HG02588 (cell line): ENCODE measurements at regions not wholly inside any gene's neighbourhood (a gene's known extent, or its start where the extent isn't known, plus 50 kb on each side); places are given as distances from the start of the nearest gene placed in this dataset.
"Not testable (repeated sequence)": the region's sequence is repeated elsewhere in the genome, so short reads cannot be mapped to it uniquely, and the experiment has no call there.

Source experiments
- ATAC-seq: cut with Tn5 transposase; IDR thresholded peaks from one replicate; pipeline ENCODE4 v1.9.1; 2021; ENCODE audit warnings: mild to moderate bottlenecking, moderate library complexity; ENCODE audit not compliant: unreplicated experiment

DNA sequence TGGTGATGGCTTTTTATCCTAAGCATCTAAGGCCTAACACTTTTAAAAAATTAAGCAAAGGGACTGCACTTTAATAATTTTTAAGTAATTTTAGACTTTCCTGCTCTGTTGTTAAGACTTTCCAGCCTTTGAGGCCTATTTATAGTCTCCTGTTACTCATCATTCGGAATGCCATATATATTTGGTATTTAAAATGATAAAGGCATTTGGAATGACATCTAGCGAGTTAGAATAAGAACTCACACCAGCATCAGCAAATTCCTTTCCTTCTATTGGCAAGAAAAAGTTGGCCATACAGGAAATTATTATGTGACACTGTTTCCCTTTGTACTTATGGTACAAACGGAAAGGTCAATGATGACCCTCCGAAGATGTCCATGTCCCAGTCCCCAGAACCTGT lies 88.1 kb upstream of the STMND1 start:
- ATAC-seq: no peak

DNA sequence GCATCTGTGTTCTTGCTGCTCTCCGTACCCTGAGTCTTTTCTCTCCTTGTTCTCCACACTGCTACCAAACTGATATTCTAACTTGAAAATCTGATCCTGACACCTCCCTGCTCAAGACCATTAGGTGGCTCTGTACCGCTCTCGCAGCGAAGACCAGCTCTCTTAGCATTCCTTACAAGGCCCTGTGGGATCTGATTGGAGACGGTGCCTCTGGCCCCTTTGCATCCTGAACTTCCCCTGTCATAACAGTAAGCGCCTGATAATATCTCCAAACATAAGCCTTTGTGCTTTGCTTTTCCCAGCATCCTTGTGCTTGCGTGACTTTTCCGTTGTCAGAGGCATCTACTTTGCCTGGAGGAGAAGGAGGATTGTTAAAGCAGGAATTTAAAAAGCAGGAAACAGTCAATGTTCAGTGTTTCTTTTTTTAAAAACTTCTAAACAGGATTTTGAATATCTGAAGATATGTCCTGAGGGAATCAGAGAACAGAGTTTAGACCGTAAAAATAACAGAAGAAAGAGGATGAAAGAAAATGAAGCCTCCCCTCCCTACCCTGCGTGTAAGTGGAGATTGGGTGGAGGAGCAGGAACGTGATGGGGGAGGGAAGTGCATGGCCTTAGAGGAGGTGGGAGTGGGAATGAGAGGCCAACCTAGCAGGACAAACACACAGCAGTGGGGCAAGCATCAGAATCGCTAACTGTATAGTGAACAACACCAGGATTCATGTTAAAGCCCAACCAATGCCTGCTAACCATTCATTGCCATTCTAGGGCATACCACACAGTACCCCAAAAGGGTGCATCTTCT lies 89.2 kb upstream of the STMND1 start:
- no peak for ATAC-seq

DNA sequence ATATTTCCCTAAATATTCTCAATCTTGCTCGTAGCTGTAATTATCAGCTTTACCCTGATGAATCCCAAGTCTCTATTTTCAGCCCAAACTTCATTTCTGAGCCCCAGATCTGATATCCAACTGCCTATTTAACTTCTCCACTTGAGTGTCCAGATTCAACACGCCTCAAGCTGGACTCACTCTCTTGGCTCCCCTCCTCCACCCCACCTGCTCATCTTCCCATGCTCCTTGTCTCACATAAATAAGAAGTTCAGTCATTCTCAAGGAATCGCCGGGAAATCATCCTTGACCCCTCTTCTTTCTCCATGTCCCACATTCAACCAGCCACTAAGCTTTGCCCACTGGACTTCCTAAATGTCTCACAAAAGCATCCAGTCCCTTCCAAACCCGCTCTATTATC lies 89.9 kb upstream of the STMND1 start:
- ATAC-seq: no peak

DNA sequence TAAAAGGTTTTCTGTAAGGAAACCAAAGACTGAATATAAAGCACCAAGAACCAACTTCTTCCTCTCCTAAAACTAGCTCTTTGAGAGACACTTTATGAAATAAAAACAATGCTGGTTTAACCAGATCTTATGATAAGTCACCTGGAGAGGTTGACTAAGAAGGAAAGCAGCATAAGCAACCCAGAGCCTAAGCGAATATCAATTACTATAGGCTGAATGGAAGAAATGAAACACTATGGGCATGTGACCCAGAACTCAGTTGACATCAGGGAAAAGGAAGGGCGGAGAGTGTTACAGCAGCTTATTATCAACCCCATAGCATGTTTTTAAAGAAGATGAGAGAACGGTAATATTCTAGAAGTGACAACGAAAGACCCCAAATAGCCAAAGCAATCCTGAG lies 94.1 kb upstream of the STMND1 start:
- no peak for ATAC-seq

DNA sequence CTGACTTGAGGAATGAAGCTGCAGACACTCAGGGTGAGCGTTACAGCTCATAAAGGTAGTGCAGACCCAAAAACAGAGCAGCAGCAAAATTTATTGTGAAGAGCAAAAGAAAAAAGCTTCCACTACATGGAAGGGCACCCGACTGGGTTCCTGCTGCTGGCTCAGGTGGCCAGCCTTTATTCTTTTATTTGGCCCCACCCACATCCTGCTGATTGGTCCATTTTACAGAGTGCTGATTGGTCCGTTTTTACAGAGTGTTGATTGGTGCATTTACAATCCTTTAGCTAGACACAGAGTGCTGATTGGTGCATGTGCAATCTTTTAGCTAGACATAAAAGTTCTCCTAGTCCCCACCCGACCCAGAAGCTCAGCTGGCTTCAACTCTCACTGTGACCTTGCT lies 95.3 kb upstream of the STMND1 start:
- no peak for ATAC-seq

DNA sequence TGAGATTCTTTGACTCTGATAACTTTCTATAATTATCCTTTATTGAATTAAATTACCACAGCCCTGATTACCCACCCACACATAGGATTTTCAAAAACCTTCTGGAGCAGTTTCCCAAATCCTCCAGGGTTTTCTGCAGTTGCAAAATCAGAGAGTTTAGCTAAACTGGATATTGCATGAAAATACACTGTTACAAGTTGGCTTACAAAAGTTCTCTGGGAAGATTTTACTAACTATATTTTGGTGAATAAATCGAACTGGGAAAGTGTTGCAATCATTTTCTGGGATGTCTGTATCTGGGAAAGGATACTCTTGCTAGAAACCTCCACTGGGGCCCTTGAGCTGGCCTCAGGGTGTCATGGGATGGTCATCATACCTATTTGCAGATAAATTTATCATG lies 97.6 kb upstream of the STMND1 start:
- no peak for ATAC-seq

DNA sequence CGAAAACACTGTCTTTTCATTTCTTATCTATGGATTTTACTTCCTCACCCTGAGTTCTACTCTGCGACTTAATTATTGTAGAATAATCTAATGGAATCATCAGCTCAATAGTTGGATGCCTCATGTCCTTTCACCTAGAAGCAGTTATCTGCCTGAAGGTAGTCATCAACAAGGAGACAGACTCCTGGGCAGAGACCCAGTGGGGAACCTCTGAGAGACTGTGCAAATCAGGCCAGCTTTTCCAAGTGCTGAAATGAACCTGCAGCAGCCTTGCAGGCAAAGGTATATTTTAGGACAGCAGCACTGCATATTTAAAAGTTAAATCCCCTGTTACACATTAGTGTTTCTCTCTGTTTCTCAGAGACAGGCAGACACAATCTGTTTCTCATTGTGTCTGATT lies 99.7 kb upstream of the STMND1 start:
- ATAC-seq: no peak

DNA sequence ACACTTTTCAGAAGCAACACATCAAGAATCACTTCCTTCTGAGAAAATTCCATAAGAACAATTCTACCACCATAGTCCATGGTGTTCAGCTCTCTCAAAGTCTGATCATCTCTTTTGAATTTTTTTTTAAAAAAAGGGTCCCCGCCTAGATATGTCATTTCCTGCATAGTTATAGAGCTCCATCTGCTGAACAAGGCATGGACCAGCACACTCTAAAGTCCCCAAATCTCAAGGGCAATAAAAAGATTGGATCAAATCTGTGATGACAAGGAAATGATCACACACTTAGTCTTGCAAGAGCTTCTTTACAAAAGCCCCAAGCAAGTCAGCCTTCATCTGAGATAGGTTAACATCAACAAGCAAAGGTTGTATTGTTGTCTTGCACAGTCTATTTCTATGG lies 100.7 kb upstream of the STMND1 start:
- no peak for ATAC-seq

DNA sequence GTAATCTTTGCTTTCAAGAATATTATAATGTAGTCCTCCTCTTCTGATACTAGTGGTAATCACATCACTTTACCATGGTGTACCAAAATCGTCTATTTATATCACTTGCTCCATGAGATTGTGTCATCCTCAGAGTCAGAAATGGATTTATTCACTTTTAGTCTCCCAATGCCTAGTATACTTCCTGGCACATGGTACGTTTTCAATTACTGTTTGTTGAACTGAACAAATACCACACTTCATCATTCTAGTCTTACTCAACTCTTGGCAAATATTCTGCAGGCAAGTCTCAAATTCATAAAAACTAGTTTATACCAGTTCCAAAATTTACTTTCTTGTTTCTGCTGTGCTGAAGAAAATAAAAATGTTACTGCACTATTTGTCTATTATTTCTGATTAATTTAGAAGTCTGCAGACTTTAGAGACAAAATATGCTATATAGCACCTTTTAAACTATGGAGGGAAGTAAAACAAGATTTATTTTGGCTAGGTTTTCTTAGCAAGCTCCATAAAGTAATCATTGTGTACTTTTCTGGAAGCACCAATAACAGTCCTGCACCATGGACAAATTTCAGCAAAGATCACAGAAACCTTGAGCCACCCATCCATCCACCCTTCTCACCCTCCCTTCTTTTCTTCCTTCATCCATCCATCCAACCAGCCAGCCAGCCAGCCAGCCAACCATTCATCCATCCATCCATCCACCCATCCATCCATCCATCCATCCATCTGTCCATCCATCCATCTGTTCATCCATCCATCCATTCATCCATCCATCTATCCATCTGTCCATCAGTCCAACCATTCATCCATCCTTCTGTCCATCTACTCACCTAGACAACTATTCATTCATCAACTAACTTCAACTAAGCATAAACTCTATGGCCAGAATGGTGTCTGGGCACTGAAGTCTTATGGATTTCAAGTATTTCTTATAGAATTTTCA lies 102.1 kb upstream of the STMND1 start:
- no peak for ATAC-seq

DNA sequence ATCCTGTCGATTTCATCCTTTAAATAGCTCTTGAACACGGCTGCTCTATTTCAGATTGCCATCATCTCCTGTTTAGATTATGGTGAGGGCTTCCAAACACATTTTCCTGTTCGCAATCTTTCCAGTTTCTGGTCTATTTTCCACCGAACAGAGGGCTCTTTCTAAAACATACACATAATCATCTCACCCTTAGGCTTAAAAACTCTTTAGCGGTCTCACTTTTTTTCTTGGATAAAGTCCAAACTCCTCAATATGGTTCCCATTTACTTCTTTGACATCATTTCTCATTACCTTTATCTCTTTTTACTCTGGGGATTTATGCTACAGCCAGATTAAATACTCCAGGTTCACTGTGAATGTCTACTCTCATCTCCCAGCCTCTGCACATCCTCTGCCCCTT lies 103.4 kb upstream of the STMND1 start:
- ATAC-seq: no peak

DNA sequence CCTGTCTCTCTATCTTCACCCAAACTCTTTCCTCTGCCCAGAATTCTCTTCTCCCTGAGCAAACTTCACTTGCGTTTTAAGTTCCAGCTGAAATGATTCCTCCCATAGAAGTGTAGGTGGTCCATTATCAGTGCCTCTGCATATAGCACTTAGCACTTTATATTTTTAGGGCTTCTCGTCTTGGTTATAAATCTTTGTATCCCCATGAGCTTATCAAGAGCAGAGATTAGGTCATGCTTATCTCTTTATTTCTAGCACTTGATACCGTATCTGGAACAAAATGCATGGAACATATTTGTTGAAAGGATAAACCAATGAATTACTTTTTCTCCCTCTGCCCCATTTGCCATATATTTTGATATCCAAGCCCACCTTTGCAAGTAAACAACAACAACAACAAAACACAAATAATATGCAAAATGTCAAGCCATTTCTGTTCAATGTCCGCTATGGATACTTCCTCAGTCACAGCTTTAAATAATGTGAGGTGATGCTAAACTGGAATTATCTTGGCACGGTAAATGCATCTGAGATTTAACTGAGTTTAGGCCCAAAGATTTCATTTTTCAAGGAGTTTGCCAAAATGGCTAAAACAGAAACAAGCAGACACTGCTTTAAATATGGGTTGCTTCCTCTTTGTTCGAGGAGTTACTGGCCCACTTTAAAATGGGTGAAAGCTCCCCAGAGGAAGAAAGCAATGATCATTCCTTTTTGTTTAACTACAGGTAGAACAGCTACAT lies 106.2 kb upstream of the STMND1 start:
- no peak for ATAC-seq

DNA sequence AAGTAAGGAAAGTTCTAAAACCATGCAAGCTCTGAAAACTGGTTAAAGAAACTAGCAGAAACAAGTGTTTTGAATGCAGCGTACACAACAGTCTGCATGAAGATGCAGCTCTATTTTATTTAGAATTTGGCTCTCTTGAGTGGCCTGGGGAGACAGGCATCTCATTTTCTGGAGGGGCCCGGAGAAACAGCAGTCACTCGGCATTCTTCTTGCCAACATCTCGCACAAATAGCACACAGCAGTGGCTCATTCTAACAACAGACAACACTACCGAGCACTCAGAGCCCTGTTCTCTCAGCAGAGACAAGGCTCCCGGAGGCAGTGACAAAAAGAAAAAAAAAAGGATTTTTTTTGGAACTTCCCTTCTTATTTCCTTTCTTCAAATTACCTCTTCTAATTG lies 108.5 kb upstream of the STMND1 start:
- no peak for ATAC-seq

DNA sequence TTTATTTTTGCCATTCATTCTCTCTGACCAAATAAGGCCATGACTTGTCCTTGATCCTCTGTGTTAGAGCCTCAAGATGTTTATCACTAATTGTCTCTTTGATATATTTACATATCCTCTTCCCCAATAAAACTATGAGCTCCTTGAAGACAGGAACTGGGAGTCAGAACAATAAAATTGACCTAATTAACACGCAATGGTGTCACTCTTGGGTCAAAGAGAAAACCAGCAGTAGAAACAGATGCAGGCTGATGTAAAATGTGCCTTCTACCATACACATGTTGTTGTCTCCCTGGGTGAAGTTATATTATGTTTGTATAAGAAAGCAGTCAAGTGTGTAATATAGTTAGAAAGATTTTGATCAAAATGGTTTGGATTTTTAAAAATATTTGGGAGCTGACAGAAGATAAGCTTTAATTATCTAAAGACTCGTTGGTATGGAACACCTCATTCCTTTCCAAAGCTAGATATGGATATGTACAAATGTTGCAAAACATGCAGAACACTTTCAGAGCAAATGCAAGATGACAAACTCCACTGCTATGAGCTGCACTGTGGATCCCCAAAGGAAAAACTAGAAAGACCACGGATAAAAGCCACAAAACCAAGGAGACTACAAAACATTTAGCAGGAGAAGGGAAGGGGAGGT lies 109.7 kb upstream of the STMND1 start:
- no peak for ATAC-seq

DNA sequence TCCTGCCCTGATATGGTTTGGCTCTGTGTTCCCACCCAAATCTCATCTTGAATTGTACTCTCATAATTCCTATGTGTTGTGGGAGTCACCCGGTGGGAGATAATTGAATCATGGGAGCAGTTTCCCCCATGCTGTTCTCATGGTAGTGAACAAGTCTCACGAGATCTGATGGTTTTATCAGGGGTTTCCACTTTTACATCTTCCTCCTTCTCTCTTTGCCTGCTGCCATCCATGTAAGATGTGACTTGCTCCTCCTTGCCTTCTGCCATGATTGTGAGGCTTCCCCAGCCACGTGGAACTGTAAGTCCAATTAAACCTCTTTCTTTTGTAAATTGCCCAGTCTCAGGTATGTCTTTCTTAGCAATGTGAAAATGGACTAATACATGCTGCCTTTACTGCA lies 111.9 kb upstream of the STMND1 start:
- not testable (repeated sequence) for ATAC-seq

DNA sequence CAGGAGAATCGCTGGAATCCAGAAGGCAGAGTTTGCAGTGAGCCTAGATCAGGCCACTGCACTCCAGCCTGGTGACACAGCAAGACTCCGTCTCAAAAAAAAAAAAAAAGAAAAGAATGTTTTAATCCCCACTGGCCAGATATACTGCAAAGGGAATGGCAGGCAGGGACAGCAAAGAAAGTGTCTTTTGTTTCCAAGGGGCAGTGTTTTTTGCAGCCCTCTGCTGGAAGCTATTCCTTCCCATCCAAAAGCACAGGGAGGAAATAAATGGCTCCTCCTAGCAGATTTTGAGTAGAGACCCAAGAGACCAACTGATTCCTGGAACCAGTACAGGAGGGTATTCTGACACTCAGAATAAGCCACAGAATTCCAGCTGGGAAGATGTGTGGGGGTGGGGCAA lies 112.5 kb upstream of the STMND1 start:
- ATAC-seq: no peak

DNA sequence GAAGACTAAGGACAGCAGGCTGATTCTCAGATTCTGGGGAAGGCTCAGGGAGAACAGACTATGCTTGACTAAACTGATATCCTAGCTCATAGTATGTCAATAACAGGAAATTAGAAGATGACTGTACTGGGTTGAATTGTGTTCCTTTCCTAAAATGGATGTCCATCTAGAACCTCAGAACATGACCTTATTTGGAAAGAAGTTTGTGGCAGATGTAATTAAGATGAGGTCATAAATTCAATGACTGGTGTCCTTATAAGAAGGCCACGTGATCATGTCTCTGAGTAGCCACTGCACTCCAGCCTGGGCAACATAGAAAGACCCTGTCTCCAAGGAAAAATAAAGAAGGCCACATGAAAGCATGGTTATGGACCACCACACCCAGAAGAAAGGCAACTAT lies 113.9 kb upstream of the STMND1 start:
- ATAC-seq: no peak

DNA sequence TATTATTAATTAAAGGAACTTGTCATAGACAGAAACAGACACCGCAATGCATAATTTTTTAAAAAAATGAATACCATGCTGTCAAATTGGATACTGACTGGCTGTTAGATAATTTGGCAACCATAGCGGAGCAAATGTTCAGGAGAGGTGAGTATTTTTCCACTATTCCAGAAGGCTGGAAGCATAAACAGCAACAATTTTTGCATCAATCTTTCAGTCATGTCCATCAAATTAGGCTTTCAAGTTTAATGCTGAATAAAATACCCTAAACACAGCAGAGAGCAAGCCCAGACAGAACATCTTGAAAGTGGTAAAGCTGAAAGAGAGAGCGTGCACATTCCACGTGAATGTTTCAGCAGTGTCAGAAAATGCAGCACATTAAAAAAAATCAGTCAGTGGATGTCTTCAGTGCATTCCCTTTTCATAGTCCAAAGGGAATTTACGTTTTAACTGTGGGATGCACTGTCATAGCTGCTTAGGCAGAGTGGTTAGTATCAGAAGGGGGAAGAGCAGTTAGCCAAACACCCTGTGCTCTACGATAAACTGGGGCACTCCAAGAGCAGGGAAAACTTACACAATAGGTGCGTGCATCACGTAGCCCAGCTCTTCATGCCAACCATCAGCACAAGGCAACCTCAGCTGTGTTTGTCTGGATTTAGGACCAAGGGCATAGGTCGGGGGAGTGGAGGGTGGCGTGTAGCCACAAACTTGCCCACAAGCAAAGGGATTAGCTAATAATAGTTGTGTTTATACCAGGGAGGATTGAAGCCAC lies 116.2 kb upstream of the STMND1 start:
- no peak for ATAC-seq

DNA sequence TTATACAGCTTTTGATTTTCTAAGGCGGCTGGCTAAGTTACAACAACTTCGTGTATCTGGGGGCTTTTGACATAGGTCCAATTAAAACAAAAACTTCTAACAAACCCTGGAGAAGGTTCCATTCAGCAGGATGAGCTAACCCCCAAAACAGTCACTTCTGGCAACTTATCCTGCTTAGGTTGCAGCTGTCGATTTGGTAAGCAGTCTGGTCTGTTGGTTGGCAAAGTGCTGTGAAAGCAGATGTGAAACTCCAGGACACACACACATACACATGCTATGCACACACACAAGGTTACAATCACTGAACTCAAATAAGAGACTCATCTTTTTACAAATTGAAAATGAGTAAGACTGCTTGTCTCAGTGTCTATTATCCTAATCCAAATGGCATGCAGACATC lies 119.0 kb upstream of the STMND1 start:
- peak; percentile 59 for ATAC-seq

DNA sequence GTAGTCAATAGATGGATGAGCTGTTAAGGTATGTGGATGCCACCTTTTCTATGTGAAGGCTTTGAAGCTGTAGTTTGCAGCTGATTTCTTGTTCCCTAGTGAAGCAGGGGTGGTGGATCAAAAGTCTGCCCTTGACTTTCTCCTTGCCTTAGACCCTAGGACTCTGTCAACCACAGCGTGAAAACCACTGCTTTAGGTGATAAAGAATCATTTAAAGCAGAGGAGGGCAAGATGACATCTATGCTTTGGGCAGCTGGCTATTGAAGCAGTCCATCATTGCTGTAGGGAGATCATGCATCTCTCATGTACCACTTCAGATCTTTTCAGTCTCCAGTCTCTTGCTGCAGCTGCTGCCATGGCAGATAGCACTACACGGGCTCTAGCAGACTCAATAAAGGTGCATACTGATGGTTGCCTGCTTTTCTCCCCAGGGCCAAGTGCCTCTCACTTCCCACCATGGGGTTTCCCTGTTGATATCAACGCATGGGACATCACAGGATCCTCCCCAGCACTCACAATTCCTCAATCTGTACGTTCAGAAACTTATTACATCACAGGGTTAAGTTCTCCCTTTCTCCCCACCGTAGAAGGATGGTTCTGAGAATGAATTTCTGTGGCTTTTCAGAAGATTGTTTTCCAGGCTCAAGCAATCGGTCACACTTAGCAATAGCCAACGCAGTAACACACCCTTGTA lies 122.0 kb upstream of the STMND1 start:
- no peak for ATAC-seq

DNA sequence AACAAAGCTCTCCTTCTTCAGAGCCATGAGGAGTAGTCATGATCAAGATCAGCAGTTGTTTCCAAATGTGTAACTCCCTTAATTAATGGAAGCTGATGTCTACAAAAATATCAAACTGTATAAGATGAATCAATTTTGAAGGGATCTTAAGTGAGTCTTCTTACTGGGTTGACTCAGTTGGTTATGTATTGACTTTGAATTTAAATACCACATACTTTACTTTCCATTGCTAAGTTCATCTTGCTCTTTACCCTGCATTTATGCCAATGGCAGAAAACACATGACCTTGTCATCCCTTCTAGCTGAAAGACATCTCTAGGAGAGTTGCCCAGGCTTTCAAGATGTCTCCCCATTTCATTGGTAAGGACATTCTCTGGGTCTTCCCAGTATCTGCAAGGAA lies 123.2 kb upstream of the STMND1 start:
- no peak for ATAC-seq
